Activated T-cell treated with anti-CD3 and anti-CD28 coated beads, Interleukin-2, amount 50 U/mL, for 72 hours (primary cell): ENCODE measurements at regions not wholly inside any gene's neighbourhood (a gene's known extent, or its start where the extent isn't known, plus 50 kb on each side); places are given as distances from the start of the nearest gene placed in this dataset.

Source experiments
- ATAC-seq, 2 donors: fragments of 150-1000 bp; cut with Tn5 transposase; replicated peaks in 1 of 2; 2 replicates each; pipeline ENCODE4 v1.10.0; 2021; ENCODE audit warnings: moderate library complexity in 2 of 2, mild to moderate bottlenecking in 1 of 2
- DNase-seq, 2 donors: peaks; one replicate each; pipeline ENCODE4 v3.0.0; 2021 to 2022; ENCODE audit warnings: mixed read lengths in 1 of 2
- H3K27ac Mint-ChIP-seq: one replicate; pipeline ENCODE4 v1.8.0; 2022; ENCODE audit warnings: mild to moderate bottlenecking, moderate library complexity, mixed read lengths
- H3K27me3 Mint-ChIP-seq: one replicate; pipeline ENCODE4 v1.8.0; 2022; ENCODE audit warnings: low read depth, mixed read lengths
- H3K36me3 Mint-ChIP-seq, 2 donors: one replicate each; pipeline ENCODE4 v1.8.0; 2022; ENCODE audit warnings: mixed read lengths in 2 of 2, mild to moderate bottlenecking in 1 of 2; ENCODE audit not compliant: insufficient read depth in 2 of 2
- H3K4me1 Mint-ChIP-seq: one replicate; pipeline ENCODE4 v1.8.0; 2022; ENCODE audit warnings: low read depth, mixed read lengths
- H3K4me3 Mint-ChIP-seq, 2 donors: one replicate each; pipeline ENCODE4 v1.8.0; 2022; ENCODE audit warnings: mild to moderate bottlenecking in 2 of 2, mixed read lengths in 2 of 2, moderate library complexity in 2 of 2
- H3K9me3 Mint-ChIP-seq, 2 donors: one replicate each; pipeline ENCODE4 v1.8.0; 2022; ENCODE audit warnings: mixed read lengths in 2 of 2

GRCh38 chr4:138656990-138657389, 358.6 kb upstream of the NOCT start:
- Mint-ChIP-seq H3K4me1 (no peaks in the 10 kb centered on the region), H3K27me3 (peaks cover 5% of the 10 kb centered on the region), H3K9me3 (no peaks in the 10 kb centered on the region), H3K4me3 (no peak overlapping the region), H3K36me3 (no peaks in the 10 kb centered on the region), H3K27ac (no peak overlapping the region)
- ATAC-seq: no peak
- no peak for DNase-seq

- H3K36me3 Mint-ChIP-seq: no peaks in the 10 kb centered on the region
- H3K4me1 Mint-ChIP-seq: no peaks in the 10 kb centered on the region
- peaks cover 5% of the 10 kb centered on the region for H3K27me3 Mint-ChIP-seq
- no peak overlapping the region for H3K27ac Mint-ChIP-seq
- ATAC-seq (no peak), DNase-seq (no peak)
- H3K4me3 Mint-ChIP-seq: no peak overlapping the region
- H3K9me3 Mint-ChIP-seq: no peaks in the 10 kb centered on the region
These were observed 359.6 kb upstream of the NOCT start for GRCh38 chr4:138655985-138656384.

- Mint-ChIP-seq H3K36me3 (no peaks in the 10 kb centered on the region), H3K4me3 (no peak overlapping the region), H3K27me3 (peaks cover 5% of the 10 kb centered on the region), H3K27ac (no peak overlapping the region), H3K9me3 (no peaks in the 10 kb centered on the region), H3K4me1 (no peaks in the 10 kb centered on the region)
- DNase-seq (no peak), ATAC-seq (no peak)
These were observed 360.3 kb upstream of the NOCT start for GRCh38 chr4:138655286-138655685.

- Mint-ChIP-seq H3K36me3 (no peaks in the 10 kb centered on the region), H3K27ac (no peak overlapping the region), H3K4me3 (no peak overlapping the region), H3K4me1 (no peaks in the 10 kb centered on the region), H3K9me3 (no peaks in the 10 kb centered on the region), H3K27me3 (no peaks in the 10 kb centered on the region)
- ATAC-seq: no peak
- no peak for DNase-seq
These were observed 364.6 kb upstream of the NOCT start for GRCh38 chr4:138650929-138651448.

GRCh38 chr4:138650495-138650894, 365.1 kb upstream of the NOCT start:
- DNase-seq: no peak
- H3K4me1 Mint-ChIP-seq: no peaks in the 10 kb centered on the region
- no peaks in the 10 kb centered on the region for H3K36me3 Mint-ChIP-seq
- no peak overlapping the region for H3K4me3 Mint-ChIP-seq
- no peaks in the 10 kb centered on the region for H3K9me3 Mint-ChIP-seq
- no peak for ATAC-seq
- no peaks in the 10 kb centered on the region for H3K27me3 Mint-ChIP-seq
- H3K27ac Mint-ChIP-seq: no peak overlapping the region

- Mint-ChIP-seq H3K4me1 (no peaks in the 10 kb centered on the region), H3K27ac (no peak overlapping the region), H3K4me3 (no peak overlapping the region), H3K27me3 (no peaks in the 10 kb centered on the region), H3K9me3 (no peaks in the 10 kb centered on the region), H3K36me3 (no peaks in the 10 kb centered on the region)
- no peak for DNase-seq
- ATAC-seq: no peak
These were observed 368.1 kb upstream of the NOCT start for GRCh38 chr4:138647433-138647832.

- H3K4me3 Mint-ChIP-seq: no peak overlapping the region
- H3K9me3 Mint-ChIP-seq: no peaks in the 10 kb centered on the region
- no peaks in the 10 kb centered on the region for H3K27me3 Mint-ChIP-seq
- H3K36me3 Mint-ChIP-seq: no peaks in the 10 kb centered on the region
- DNase-seq (no peak), ATAC-seq (no peak)
- no peaks in the 10 kb centered on the region for H3K4me1 Mint-ChIP-seq
- no peak overlapping the region for H3K27ac Mint-ChIP-seq
These were observed 369.2 kb upstream of the NOCT start for GRCh38 chr4:138646383-138646782.

- Mint-ChIP-seq H3K9me3 (no peaks in the 10 kb centered on the region), H3K4me3 (no peak overlapping the region), H3K27me3 (no peaks in the 10 kb centered on the region), H3K27ac (no peak overlapping the region), H3K36me3 (no peaks in the 10 kb centered on the region), H3K4me1 (no peaks in the 10 kb centered on the region)
- ATAC-seq (no peak), DNase-seq (no peak)
These were observed 370.3 kb upstream of the NOCT start for GRCh38 chr4:138645289-138645688.

- Mint-ChIP-seq H3K27me3 (no peaks in the 10 kb centered on the region), H3K27ac (no peak overlapping the region), H3K9me3 (no peaks in the 10 kb centered on the region), H3K4me3 (no peak overlapping the region), H3K4me1 (no peaks in the 10 kb centered on the region), H3K36me3 (no peaks in the 10 kb centered on the region)
- no peak for DNase-seq
- no peak for ATAC-seq
These were observed 371.3 kb upstream of the NOCT start for GRCh38 chr4:138644322-138644721.

- no peak for ATAC-seq
- H3K27ac Mint-ChIP-seq: no peak overlapping the region
- DNase-seq: no peak
- no peaks in the 10 kb centered on the region for H3K4me1 Mint-ChIP-seq
- H3K36me3 Mint-ChIP-seq: no peaks in the 10 kb centered on the region
- H3K4me3 Mint-ChIP-seq: no peak overlapping the region
- no peaks in the 10 kb centered on the region for H3K9me3 Mint-ChIP-seq
- H3K27me3 Mint-ChIP-seq: no peaks in the 10 kb centered on the region
These were observed 371.8 kb upstream of the NOCT start for GRCh38 chr4:138643827-138644226.

GRCh38 chr4:138639018-138639741, 376.4 kb upstream of the NOCT start:
- Mint-ChIP-seq H3K36me3 (no peaks in the 10 kb centered on the region), H3K4me3 (no peak overlapping the region), H3K27ac (no peak overlapping the region), H3K4me1 (no peaks in the 10 kb centered on the region), H3K9me3 (no peaks in the 10 kb centered on the region), H3K27me3 (no peaks in the 10 kb centered on the region)
- ATAC-seq: no peak
- no peak for DNase-seq

- DNase-seq (no peak), ATAC-seq (no peak)
- H3K27ac Mint-ChIP-seq: no peak overlapping the region
- peaks cover 0 to 5% of the 10 kb centered on the region in 2 donors for H3K9me3 Mint-ChIP-seq
- H3K36me3 Mint-ChIP-seq: no peaks in the 10 kb centered on the region
- H3K4me3 Mint-ChIP-seq: no peak overlapping the region
- H3K27me3 Mint-ChIP-seq: no peaks in the 10 kb centered on the region
- no peaks in the 10 kb centered on the region for H3K4me1 Mint-ChIP-seq
These were observed 378.8 kb upstream of the NOCT start for GRCh38 chr4:138636781-138637180.

GRCh38 chr4:138634915-138635314, 380.7 kb upstream of the NOCT start:
- H3K27ac Mint-ChIP-seq: no peak overlapping the region
- H3K27me3 Mint-ChIP-seq: no peaks in the 10 kb centered on the region
- no peaks in the 10 kb centered on the region for H3K4me1 Mint-ChIP-seq
- DNase-seq: no peak
- ATAC-seq: no peak
- H3K4me3 Mint-ChIP-seq: no peak overlapping the region
- H3K36me3 Mint-ChIP-seq: no peaks in the 10 kb centered on the region
- H3K9me3 Mint-ChIP-seq: peaks cover 0 to 5% of the 10 kb centered on the region in 2 donors

- DNase-seq (no peak), ATAC-seq (no peak)
- no peaks in the 10 kb centered on the region for H3K36me3 Mint-ChIP-seq
- H3K4me1 Mint-ChIP-seq: no peaks in the 10 kb centered on the region
- H3K27me3 Mint-ChIP-seq: no peaks in the 10 kb centered on the region
- H3K27ac Mint-ChIP-seq: no peak overlapping the region
- no peak overlapping the region for H3K4me3 Mint-ChIP-seq
- peaks cover 0 to 5% of the 10 kb centered on the region in 2 donors for H3K9me3 Mint-ChIP-seq
These were observed 382.0 kb upstream of the NOCT start for GRCh38 chr4:138633580-138633904.
